AG09319 (cell line): ENCODE measurements at regions not wholly inside any gene's neighbourhood (a gene's known extent, or its start where the extent isn't known, plus 50 kb on each side); places are given as distances from the start of the nearest gene placed in this dataset.
A peak's percentile ranks its signal among the peaks of the same experiment; 100 is the strongest.

Source experiments
- DNase-seq: peaks from one replicate; pipeline ENCODE4 v3.0.0-alpha.2; 2010; ENCODE audit warnings: low read depth; ENCODE audit errors: extremely low read depth
- CTCF ChIP-seq: IDR thresholded peaks from 2 replicates; pipeline ENCODE4 v1.5.1; 2011; ENCODE audit warnings: low read depth, mild to moderate bottlenecking, inconsistent platforms, low read length, moderate library complexity

DNA sequence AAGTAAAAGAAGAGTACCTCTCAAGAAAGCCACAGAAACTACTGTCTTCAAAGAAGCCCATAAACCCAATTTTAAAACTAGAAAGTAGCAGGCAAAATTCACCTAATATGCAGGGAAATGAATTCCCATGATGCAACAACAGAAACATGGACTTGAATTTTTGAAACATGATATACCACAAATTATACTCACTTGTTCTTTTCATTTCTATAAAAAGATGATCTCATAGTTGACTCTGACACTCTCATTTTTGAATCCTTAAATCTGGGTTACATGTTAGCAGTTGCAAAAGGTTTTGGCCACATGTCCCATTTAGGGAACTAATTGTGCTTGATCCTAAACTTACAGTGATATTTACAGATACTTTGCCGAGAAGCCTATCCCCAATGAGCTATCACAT is 1130.8 kb downstream of the FAT4 start:
- TF ChIP-seq CTCF = no peak
- no peak for DNase-seq

- TF ChIP-seq CTCF = no peak
- DNase-seq = no peak
Observed at GRCh38 chr4:126446917-126447316, 1132.2 kb downstream of the FAT4 start.

- no peak for TF ChIP-seq CTCF
- no peak for DNase-seq
Observed at GRCh38 chr4:126448086-126448845, 1133.5 kb downstream of the FAT4 start.

GRCh38 chr4:126451237-126451873 is 1136.6 kb downstream of the FAT4 start:
- no peak for TF ChIP-seq CTCF
- no peak for DNase-seq

GRCh38 chr4:126455865-126456264 is 1141.1 kb downstream of the FAT4 start:
- no peak for DNase-seq
- TF ChIP-seq CTCF = no peak

GRCh38 chr4:126458993-126459392 is 1144.2 kb downstream of the FAT4 start:
- TF ChIP-seq CTCF = no peak
- peak; percentile 1 for DNase-seq

GRCh38 chr4:126465341-126465740 is 1150.6 kb downstream of the FAT4 start:
- no peak for TF ChIP-seq CTCF
- no peak for DNase-seq
